Panc1 (cell line): ENCODE measurements at regions not wholly inside any gene's neighbourhood (a gene's known extent, or its start where the extent isn't known, plus 50 kb on each side); places are given as distances from the start of the nearest gene placed in this dataset.

Experiments
- ATAC-seq: fragments of 200-7000 bp; cut with Tn5 transposase; 2 replicates; pipeline ENCODE4 v1.9.1; 2020; ENCODE audit warnings: mild to moderate bottlenecking, moderate library complexity
- BruUV-seq: library from RNA; stranded (reverse); fragments of 400-500 nt; replicated peaks from 2 replicates; lab custom pipeline; 2021; lab: Mats Ljungman, UMichigan
- CTCF ChIA-PET: fragments of 300-600 bp; sonication (Branson Sonifier 250); formaldehyde crosslinking; loops from one replicate; lab custom pipeline; 2022; ENCODE audit warnings: antibody characterized with exemption; lab: Charles Lee
- POLR2A ChIA-PET: fragments of 300-600 bp; sonication (Branson Sonifier 250); formaldehyde crosslinking; loops from one replicate; lab custom pipeline; 2022; ENCODE audit warnings: antibody characterized with exemption; lab: Charles Lee
- DNase-seq: peaks from one replicate; pipeline ENCODE4 v3.0.0-alpha.2; 2010; ENCODE audit warnings: low read depth, low spot score
- H3K27ac ChIP-seq: 2 replicates; pipeline ENCODE4 v1.5.1; 2011; ENCODE audit warnings: mild to moderate bottlenecking, low read length, inconsistent platforms
- H3K27me3 ChIP-seq: fragments of 200-500 bp; sonication (Bioruptor generic); 2 replicates; pipeline ENCODE4 v1.6.0; 2014; ENCODE audit warnings: low read length, inconsistent platforms; ENCODE audit not compliant: control insufficient read depth, insufficient read depth
- H3K36me3 ChIP-seq: fragments of 200-500 bp; sonication (Bioruptor generic); 2 replicates; pipeline ENCODE4 v1.5.1; 2014; ENCODE audit warnings: inconsistent platforms, mild to moderate bottlenecking, low read length, moderate library complexity; ENCODE audit not compliant: control insufficient read depth, insufficient read depth
- H3K4me1 ChIP-seq: 2 replicates; pipeline ENCODE4 v1.5.1; 2011; ENCODE audit warnings: inconsistent platforms, mild to moderate bottlenecking, low read length, moderate library complexity; ENCODE audit not compliant: control insufficient read depth, insufficient read depth
- H3K4me3 ChIP-seq, 2 experiments: 2 replicates each; pipeline ENCODE4 v1.5.1; 2011 to 2012; ENCODE audit warnings: low read depth in 2 of 2, low read length in 2 of 2, mild to moderate bottlenecking in 2 of 2, inconsistent platforms in 1 of 2, moderate library complexity in 1 of 2
- H3K9me3 ChIP-seq: fragments of 200-500 bp; sonication (Bioruptor generic); 2 replicates; pipeline ENCODE4 v1.5.1; 2014; ENCODE audit warnings: low read depth, mild to moderate bottlenecking, inconsistent platforms, low read length, moderate library complexity; ENCODE audit not compliant: control insufficient read depth, insufficient read depth
- CTCF ChIP-seq: fragments of 450-650 bp; IDR thresholded peaks from 2 replicates; pipeline ENCODE4 v1.5.1; 2017; ENCODE audit warnings: mild to moderate bottlenecking
- POLR2AphosphoS5 ChIP-seq: IDR thresholded peaks from 2 replicates; pipeline ENCODE4 v1.6.1; 2012; ENCODE audit warnings: mild to moderate bottlenecking, low read depth, low read length, moderate library complexity
- REST ChIP-seq, 2 experiments: IDR thresholded peaks; 2 replicates each; pipeline ENCODE4 v1.6.1; 2011 to 2012; ENCODE audit warnings: low read depth in 2 of 2, control low read depth in 1 of 2, low read length in 1 of 2, mild to moderate bottlenecking in 1 of 2, moderate library complexity in 1 of 2; ENCODE audit not compliant: insufficient read depth in 1 of 2
- SIN3A ChIP-seq: IDR thresholded peaks from 2 replicates; pipeline ENCODE4 v1.6.1; 2012; ENCODE audit warnings: low read depth, mild to moderate bottlenecking, low read length, moderate library complexity, borderline replicate concordance; ENCODE audit not compliant: insufficient read depth
- TCF7L2 ChIP-seq: IDR thresholded peaks from 2 replicates; pipeline ENCODE4 v1.6.1; 2011; ENCODE audit warnings: mild to moderate bottlenecking, low read depth, low read length, inconsistent platforms
- in situ Hi-C: cut with HindIII; loops from 2 replicates; pipeline ENCODE4 v1.10.0; 2016; ENCODE audit warnings: low sequenced_read_pairs, low pct_unique_long_range_greater_than_20kb
- intact Hi-C: fragments of 100-400 bp; cut with micrococcal nuclease; formaldehyde crosslinking; loops from one replicate; pipeline ENCODE4 v1.10.0; 2022; ENCODE audit not compliant: unreplicated experiment

GRCh38 chr14:51145246-51145645 is 50.3 kb upstream of the TRIM9 start:
- ChIA-PET POLR2A (no interaction called here), CTCF (no interaction called here)
- Histone ChIP-seq H3K4me3 (no peak overlapping the region), H3K9me3 (no peaks in the 10 kb centered on the region), H3K36me3 (no peaks in the 10 kb centered on the region), H3K27me3 (no peaks in the 10 kb centered on the region), H3K27ac (no peak overlapping the region), H3K4me1 (no peaks in the 10 kb centered on the region)
- TF ChIP-seq TCF7L2: no peak
- TF ChIP-seq REST (IDR thresholded peaks at IDR 0.05; ENCODE audit: insufficient read depth in 1 of 2, low read depth in 2 of 2, low read length in 1 of 2): no peak
- TF ChIP-seq POLR2AphosphoS5: no peak
- TF ChIP-seq SIN3A: no peak
- TF ChIP-seq CTCF: no peak
- DNase-seq (no peak), ATAC-seq (no peak)
- no TSS peak for BruUV-seq
- intact Hi-C loops (no loop called here), in situ Hi-C loops (no loop called here)

GRCh38 chr14:51147183-51147582 is 52.3 kb upstream of the TRIM9 start:
- BruUV-seq: no TSS peak
- DNase-seq: no peak
- in situ Hi-C loops (no loop called here), intact Hi-C loops (no loop called here)
- no peak for ATAC-seq
- ChIA-PET CTCF (no interaction called here), POLR2A (no interaction called here)
- TF ChIP-seq POLR2AphosphoS5: no peak
- TF ChIP-seq TCF7L2: no peak
- TF ChIP-seq REST (IDR thresholded peaks at IDR 0.05; ENCODE audit: insufficient read depth in 1 of 2, low read depth in 2 of 2, low read length in 1 of 2): no peak
- no peak for TF ChIP-seq SIN3A
- no peak for TF ChIP-seq CTCF
- H3K36me3 ChIP-seq: no peaks in the 10 kb centered on the region
- no peak overlapping the region for H3K27ac ChIP-seq
- no peak overlapping the region for H3K4me3 ChIP-seq
- H3K4me1 ChIP-seq: no peaks in the 10 kb centered on the region
- no peaks in the 10 kb centered on the region for H3K9me3 ChIP-seq
- H3K27me3 ChIP-seq: no peaks in the 10 kb centered on the region
